COLO668 (cell line): ENCODE measurements at regions not wholly inside any gene's neighbourhood (a gene's known extent, or its start where the extent isn't known, plus 50 kb on each side); places are given as distances from the start of the nearest gene placed in this dataset.

Experiments used
- DNase-seq: peaks from one replicate; lab custom pipeline; 2025; ENCODE audit not compliant: unreplicated experiment; lab: John Stamatoyannopoulos, UW

GRCh38 chr5:15447209-15447608, 52.8 kb upstream of the FBXL7 start:
- no peak for DNase-seq

- DNase-seq: no peak
Observed at GRCh38 chr5:15446552-15446951, 53.4 kb upstream of the FBXL7 start.

- DNase-seq: no peak
Observed at GRCh38 chr5:15442193-15442570, 57.8 kb upstream of the FBXL7 start.

- DNase-seq: no peak
Observed at GRCh38 chr5:15441433-15442192, 58.4 kb upstream of the FBXL7 start.

GRCh38 chr5:15440434-15440833, 59.5 kb upstream of the FBXL7 start:
- no peak for DNase-seq

- no peak for DNase-seq
Observed at GRCh38 chr5:15439801-15440200, 60.2 kb upstream of the FBXL7 start.

- DNase-seq: no peak
Observed at GRCh38 chr5:15433709-15434108, 66.3 kb upstream of the FBXL7 start.

- DNase-seq: no peak
Observed at GRCh38 chr5:15431923-15432322, 68.1 kb upstream of the FBXL7 start.

GRCh38 chr5:15425766-15426165, 74.2 kb upstream of the FBXL7 start:
- DNase-seq: no peak

- DNase-seq: no peak
Observed at GRCh38 chr5:15424769-15425168, 75.2 kb upstream of the FBXL7 start.

GRCh38 chr5:15421921-15422412, 78.0 kb upstream of the FBXL7 start:
- DNase-seq: no peak

GRCh38 chr5:15421381-15421780, 78.6 kb upstream of the FBXL7 start:
- no peak for DNase-seq

- no peak for DNase-seq
Observed at GRCh38 chr5:15420201-15420600, 79.8 kb upstream of the FBXL7 start.

GRCh38 chr5:15417156-15417555, 82.8 kb upstream of the FBXL7 start:
- DNase-seq: no peak

- no peak for DNase-seq
Observed at GRCh38 chr5:15406478-15406877, 93.5 kb upstream of the FBXL7 start.

GRCh38 chr5:15393146-15393545, 106.8 kb upstream of the FBXL7 start:
- DNase-seq: no peak

GRCh38 chr5:15391704-15392397, 108.1 kb upstream of the FBXL7 start:
- DNase-seq: no peak

- no peak for DNase-seq
Observed at GRCh38 chr5:15388866-15389265, 111.1 kb upstream of the FBXL7 start.

GRCh38 chr5:15387931-15388524, 112.0 kb upstream of the FBXL7 start:
- DNase-seq: no peak

- no peak for DNase-seq
Observed at GRCh38 chr5:15386122-15386521, 113.9 kb upstream of the FBXL7 start.

GRCh38 chr5:15385553-15385952, 114.4 kb upstream of the FBXL7 start:
- no peak for DNase-seq

GRCh38 chr5:15385037-15385436, 114.9 kb upstream of the FBXL7 start:
- DNase-seq: no peak
